ENCODE measurements at regions not wholly inside any gene's neighbourhood (a gene's known extent, or its start where the extent isn't known, plus 50 kb on each side); places are given as distances from the start of the nearest gene placed in this dataset.

DNA sequence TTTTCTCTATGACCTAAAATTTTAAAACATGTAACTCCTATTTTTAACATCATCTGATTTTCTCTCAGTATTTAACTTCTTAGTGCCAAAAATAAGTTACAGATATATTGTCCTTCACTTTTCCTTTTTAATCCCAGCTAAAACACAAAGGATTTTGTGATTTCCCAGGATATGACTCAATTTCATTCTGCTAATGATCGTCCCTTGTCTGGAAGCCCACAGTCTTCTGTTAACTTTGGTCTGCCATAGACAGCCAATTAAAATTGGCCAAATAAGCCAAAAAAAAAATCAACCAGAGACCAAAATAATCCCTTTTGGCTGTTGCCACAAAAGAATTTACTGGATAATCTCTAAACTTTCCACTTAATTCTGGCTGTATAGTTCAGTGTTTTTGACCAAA, 124.5 kb upstream of the FST start:
- H3K27ac Mint-ChIP-seq, result no peak overlapping the region
- no peaks in the 10 kb centered on the region for H3K27me3 Mint-ChIP-seq
- peaks cover 0 to 8% of the 10 kb centered on the region in 2 donors for H3K9me3 Mint-ChIP-seq
- H3K36me3 Mint-ChIP-seq (ENCODE audit: insufficient read depth), result no peaks in the 10 kb centered on the region
- ATAC-seq (replicated peaks) (no peak), DNase-seq (no peak)
- H3K4me1 Mint-ChIP-seq (ENCODE audit: low read depth in 2 of 2), result no peaks in the 10 kb centered on the region
- no peak overlapping the region for H3K4me3 Mint-ChIP-seq

DNA sequence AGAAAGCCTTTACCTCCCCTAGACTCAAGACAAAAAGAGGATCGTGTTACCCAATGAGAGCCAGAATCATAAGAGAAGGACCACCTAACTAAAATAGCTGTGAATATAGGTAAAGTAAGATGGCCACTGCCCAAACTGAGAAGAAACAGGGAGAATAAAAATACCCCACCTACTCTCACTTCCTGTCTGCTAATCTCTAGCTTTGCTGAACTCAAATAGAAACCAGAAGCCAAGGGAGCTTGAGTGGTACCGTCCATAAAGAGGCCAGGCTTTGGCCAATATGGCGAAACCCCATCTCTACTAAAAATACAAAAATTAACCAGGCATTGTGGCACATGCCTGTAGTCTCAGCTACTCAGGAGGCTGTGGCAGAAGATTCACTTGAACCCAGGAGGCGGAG, 123.0 kb upstream of the FST start:
- H3K9me3 Mint-ChIP-seq, result peaks cover 0 to 8% of the 10 kb centered on the region in 2 donors
- DNase-seq, result no peak
- H3K4me1 Mint-ChIP-seq (ENCODE audit: low read depth in 2 of 2), result no peaks in the 10 kb centered on the region
- no peaks in the 10 kb centered on the region for H3K27me3 Mint-ChIP-seq
- ATAC-seq (replicated peaks), result no peak
- no peak overlapping the region for H3K27ac Mint-ChIP-seq
- H3K36me3 Mint-ChIP-seq (ENCODE audit: insufficient read depth), result no peaks in the 10 kb centered on the region
- no peak overlapping the region for H3K4me3 Mint-ChIP-seq

DNA sequence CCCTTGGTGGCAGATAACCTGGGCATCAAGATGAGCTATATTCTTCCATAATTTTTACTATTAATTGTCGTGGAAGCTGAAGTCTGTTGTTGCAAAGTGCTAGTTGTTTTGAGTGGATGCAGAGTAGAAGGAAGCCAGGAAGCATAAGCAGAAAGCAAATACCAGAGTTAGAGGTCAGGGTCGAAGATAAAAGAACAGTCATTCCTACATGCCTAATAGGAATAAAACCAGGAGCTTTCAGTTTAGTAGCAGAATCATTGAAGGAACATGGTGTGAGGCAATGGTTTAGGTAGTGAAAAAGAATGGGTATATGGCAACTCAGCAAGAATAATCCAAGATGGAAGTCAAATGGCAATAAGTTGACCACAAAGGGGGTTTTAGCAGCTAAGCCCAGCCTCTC, 121.6 kb upstream of the FST start:
- no peak overlapping the region for H3K4me3 Mint-ChIP-seq
- H3K36me3 Mint-ChIP-seq (ENCODE audit: insufficient read depth), result no peaks in the 10 kb centered on the region
- H3K9me3 Mint-ChIP-seq, result peaks cover 0 to 8% of the 10 kb centered on the region in 2 donors
- ATAC-seq (replicated peaks), result no peak
- H3K27me3 Mint-ChIP-seq, result no peaks in the 10 kb centered on the region
- H3K4me1 Mint-ChIP-seq (ENCODE audit: low read depth in 2 of 2), result no peaks in the 10 kb centered on the region
- no peak overlapping the region for H3K27ac Mint-ChIP-seq
- DNase-seq, result no peak

DNA sequence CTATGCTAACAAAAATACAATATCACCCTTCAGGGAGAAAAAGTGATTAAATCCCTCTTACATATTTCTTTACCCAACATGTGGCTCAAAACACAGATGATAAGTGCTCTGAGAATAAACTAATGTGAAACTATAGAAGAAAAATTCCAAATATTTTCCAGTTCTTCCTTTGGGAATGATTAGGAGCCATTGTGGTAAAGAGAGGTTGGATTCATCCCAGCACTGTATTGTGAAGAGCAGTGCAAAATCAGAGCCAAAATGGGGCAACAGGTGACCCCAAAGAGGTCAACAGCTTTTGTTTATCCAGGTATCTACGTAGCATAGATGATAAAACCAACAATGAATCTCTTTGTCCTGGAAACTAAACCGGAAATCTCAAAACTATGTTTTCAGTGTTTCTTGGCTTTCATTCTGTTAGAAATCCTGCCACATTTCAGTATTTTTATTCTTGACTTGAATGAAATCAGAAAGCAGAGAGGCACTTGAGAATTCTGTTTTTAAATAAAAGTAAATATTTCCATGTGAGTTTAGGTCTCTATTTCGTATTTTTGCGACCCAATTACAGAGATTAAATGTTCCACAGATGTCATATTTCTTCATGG, 120.4 kb upstream of the FST start:
- DNase-seq, result no peak
- no peak for ATAC-seq (replicated peaks)
- peaks cover 0 to 8% of the 10 kb centered on the region in 2 donors for H3K9me3 Mint-ChIP-seq

DNA sequence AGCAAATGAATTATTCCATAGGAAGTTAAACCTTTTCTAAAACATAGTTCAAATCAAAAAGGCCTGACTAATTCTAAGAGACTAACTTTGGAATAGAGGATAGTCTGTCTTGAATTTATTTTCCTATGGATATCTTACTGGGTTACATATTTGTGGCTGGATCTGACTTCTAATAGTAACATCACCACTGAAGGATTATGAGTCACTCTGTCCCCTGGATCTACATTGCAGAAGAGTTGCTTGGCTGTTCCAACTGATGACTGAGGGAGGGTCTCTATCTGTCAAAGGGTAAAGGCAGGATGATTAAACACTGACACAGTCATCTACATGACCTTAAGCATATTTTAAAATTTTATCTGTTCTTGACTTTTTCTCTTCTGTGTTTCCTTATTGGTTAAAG, 119.6 kb upstream of the FST start:
- Mint-ChIP-seq H3K4me1 (ENCODE audit: low read depth in 2 of 2) (no peaks in the 10 kb centered on the region), H3K27me3 (no peaks in the 10 kb centered on the region), H3K9me3 (peaks cover 0 to 8% of the 10 kb centered on the region in 2 donors), H3K27ac (no peak overlapping the region), H3K36me3 (ENCODE audit: insufficient read depth) (no peaks in the 10 kb centered on the region), H3K4me3 (no peak overlapping the region)
- DNase-seq, result no peak
- no peak for ATAC-seq (replicated peaks)

More for the DNA sequence above, 120.4 kb upstream of the FST start:
- Mint-ChIP-seq H3K27ac (no peak overlapping the region), H3K4me1 (ENCODE audit: low read depth in 2 of 2) (no peaks in the 10 kb centered on the region), H3K4me3 (no peak overlapping the region), H3K36me3 (ENCODE audit: insufficient read depth) (no peaks in the 10 kb centered on the region), H3K27me3 (no peaks in the 10 kb centered on the region)

DNA sequence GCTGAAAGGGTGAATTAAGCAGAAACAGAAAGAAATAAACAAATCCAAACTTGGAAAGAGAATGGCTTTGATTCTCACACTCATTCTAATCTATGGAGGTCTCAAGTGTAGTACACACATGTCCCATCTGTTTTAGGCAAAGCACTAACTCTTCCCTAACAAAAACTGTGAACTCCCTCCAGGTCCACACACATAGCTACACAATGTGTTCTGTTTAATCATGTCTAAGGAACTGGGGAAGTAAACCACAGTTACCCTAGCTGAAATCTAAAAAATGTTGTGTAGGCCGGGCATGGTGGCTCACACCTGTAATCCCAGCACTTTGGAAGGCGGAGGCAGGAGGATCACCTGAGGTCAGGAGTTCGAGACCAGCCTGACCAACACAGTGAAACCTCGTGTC, 118.7 kb upstream of the FST start:
- Mint-ChIP-seq H3K4me1 (ENCODE audit: low read depth in 2 of 2) (no peaks in the 10 kb centered on the region), H3K4me3 (no peak overlapping the region), H3K27me3 (no peaks in the 10 kb centered on the region), H3K36me3 (ENCODE audit: insufficient read depth) (no peaks in the 10 kb centered on the region), H3K9me3 (peaks cover 0 to 8% of the 10 kb centered on the region in 2 donors), H3K27ac (no peak overlapping the region)
- no peak for ATAC-seq (replicated peaks)
- no peak for DNase-seq

DNA sequence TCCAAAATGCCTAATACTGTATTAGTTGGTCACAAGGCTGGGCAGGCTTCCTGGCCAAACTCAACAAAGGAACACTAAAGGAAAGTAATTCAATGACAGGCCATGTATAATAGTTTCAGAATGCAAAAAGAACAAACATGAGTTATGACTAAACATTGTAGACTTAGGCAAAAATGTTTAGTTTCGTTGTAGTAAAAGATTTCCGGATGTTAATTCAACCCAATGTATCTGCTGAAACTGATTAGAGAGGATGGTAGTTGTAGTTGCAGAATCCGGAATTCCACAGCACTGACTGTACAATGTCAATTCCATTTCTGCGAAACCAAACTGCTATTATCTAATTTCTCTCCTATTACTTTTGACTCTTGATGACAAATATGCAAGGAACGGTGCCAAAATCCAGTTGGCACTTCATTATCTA, 117.9 kb upstream of the FST start:
- Mint-ChIP-seq H3K9me3 (peaks cover 0 to 8% of the 10 kb centered on the region in 2 donors), H3K4me1 (ENCODE audit: low read depth in 2 of 2) (no peaks in the 10 kb centered on the region), H3K4me3 (no peak overlapping the region), H3K36me3 (ENCODE audit: insufficient read depth) (no peaks in the 10 kb centered on the region), H3K27me3 (no peaks in the 10 kb centered on the region), H3K27ac (no peak overlapping the region)
- DNase-seq (no peak), ATAC-seq (replicated peaks) (no peak)

DNA sequence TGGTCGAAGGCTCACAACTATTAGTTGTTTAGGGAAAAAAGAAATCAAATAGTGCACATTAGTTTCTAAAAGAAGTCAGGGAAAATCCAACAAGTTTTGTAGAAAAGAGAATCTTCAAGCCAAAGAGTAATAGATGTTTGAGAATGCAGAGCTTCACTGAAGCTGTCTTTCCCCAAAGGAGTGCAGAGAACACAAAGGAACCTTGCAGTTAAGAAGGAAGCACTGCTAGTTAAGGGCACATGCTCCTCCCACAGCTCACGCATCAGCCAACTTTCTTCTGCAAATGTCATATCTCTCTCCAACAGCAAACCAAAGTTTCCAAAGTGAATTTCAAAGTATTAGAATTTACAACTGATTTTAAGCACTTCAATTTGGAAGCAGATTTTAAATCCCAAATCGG, 116.4 kb upstream of the FST start:
- DNase-seq (no peak), ATAC-seq (replicated peaks) (no peak)
- Mint-ChIP-seq H3K4me3 (no peak overlapping the region), H3K36me3 (ENCODE audit: insufficient read depth) (no peaks in the 10 kb centered on the region), H3K27me3 (no peaks in the 10 kb centered on the region), H3K27ac (no peak overlapping the region), H3K9me3 (peaks cover 0 to under 1% of the 10 kb centered on the region in 2 donors), H3K4me1 (ENCODE audit: low read depth in 2 of 2) (no peaks in the 10 kb centered on the region)

DNA sequence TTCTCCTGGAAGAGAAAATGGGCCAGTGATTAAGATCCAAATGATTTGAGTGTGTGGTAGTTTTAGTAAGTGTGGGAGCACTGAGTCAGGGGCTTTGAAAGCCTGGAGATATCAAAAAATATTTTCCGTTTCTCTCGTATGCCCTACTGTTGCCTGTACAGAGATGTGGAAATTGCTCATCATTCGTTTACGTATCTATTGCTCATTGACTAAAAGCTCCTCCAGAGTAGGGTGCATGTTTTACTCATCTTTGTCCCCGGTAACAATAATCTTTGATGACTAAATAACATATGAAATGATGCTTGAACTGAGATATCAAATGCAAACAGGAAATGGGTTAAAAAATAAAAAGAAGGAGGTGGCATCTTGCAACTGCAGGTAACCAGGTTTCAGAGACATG, 114.2 kb upstream of the FST start:
- H3K4me3 Mint-ChIP-seq, result no peak overlapping the region
- DNase-seq (no peak), ATAC-seq (replicated peaks) (no peak)
- no peaks in the 10 kb centered on the region for H3K36me3 Mint-ChIP-seq (ENCODE audit: insufficient read depth)
- H3K4me1 Mint-ChIP-seq (ENCODE audit: low read depth in 2 of 2), result no peaks in the 10 kb centered on the region
- H3K27ac Mint-ChIP-seq, result no peak overlapping the region
- H3K27me3 Mint-ChIP-seq, result peaks cover 10 to 13% of the 10 kb centered on the region in 2 donors
- H3K9me3 Mint-ChIP-seq, result no peaks in the 10 kb centered on the region

DNA sequence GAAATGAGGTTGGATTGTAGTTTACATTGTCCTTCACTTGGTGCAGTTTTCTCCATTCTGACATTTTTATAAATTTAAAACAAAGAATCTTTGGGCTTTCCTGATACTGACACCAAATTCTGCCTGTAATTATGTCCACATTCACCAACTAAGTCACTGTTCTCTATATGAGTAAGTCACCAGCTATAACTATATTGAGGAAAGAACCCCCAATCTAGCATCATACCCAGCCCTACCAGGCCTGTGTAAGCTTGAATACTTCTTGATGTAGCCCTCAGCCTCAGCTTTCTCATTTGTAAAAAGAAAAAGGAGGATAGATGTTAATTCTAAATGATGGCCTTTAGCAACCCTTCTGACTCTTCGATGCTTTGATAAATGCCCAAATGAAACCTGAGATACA, 112.7 kb upstream of the FST start:
- Mint-ChIP-seq H3K27ac (no peak overlapping the region), H3K9me3 (no peaks in the 10 kb centered on the region), H3K36me3 (ENCODE audit: insufficient read depth) (no peaks in the 10 kb centered on the region), H3K27me3 (peaks cover 10 to 13% of the 10 kb centered on the region in 2 donors), H3K4me3 (no peak overlapping the region), H3K4me1 (ENCODE audit: low read depth in 2 of 2) (no peaks in the 10 kb centered on the region)
- DNase-seq (no peak), ATAC-seq (replicated peaks) (no peak)

DNA sequence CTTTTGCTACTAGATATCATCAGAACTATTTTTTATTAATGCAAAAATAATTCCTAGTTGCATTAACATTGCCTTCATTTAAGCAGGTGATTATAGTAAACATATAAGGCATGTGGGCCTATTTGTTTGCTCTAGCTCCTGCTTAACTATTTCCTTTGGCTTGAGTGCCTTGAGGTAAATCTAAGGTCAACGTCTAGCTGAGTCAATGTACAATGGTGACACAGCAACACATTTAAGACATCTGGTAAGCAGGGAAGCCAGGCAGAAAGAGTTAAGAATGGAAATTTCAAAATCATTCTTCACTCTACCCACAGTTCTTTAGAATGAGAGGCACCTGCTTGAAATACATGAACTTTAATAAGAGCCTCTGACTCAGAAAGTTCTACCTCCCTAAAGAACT, 111.9 kb upstream of the FST start:
- no peak for ATAC-seq (replicated peaks)

DNA sequence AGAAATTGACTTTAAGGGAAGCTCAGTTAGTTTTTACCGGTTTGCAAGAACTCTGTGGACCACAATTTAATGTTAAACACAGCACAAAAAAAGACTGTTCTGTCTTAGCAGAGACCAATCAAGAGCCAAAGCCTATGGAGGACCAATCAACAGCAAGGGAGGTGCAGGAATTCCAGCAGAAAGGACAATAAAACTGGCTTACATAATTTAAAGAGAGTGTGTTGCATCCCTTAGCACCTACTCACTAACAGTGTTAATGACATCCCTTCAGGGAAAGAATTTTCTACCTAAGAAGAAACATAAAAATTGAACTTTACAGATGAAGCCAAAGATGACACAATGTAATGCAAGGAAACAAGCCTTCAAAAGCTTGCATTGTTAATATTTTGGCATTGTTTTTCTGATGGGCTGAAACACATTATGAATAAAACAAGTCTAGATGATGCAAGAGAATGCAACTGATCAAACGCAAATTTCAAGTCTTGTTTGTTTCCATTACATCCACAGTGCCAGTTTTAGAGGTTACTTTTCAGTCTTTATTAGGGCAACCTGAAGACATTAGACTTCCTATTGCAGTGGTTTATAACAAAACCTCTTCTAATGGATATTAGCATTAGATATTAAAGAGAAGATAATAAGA, 111.3 kb upstream of the FST start:
- H3K36me3 Mint-ChIP-seq (ENCODE audit: insufficient read depth), result no peaks in the 10 kb centered on the region
- H3K27ac Mint-ChIP-seq, result no peak overlapping the region
- no peak overlapping the region for H3K4me3 Mint-ChIP-seq
- H3K9me3 Mint-ChIP-seq, result no peaks in the 10 kb centered on the region
- peaks cover 10 to 13% of the 10 kb centered on the region in 2 donors for H3K27me3 Mint-ChIP-seq
- no peaks in the 10 kb centered on the region for H3K4me1 Mint-ChIP-seq (ENCODE audit: low read depth in 2 of 2)
- DNase-seq (no peak), ATAC-seq (replicated peaks) (no peak)

More for the DNA sequence above, 111.9 kb upstream of the FST start:
- H3K4me3 Mint-ChIP-seq, result no peak overlapping the region
- no peak for DNase-seq
- no peaks in the 10 kb centered on the region for H3K36me3 Mint-ChIP-seq (ENCODE audit: insufficient read depth)
- H3K27ac Mint-ChIP-seq, result no peak overlapping the region
- H3K27me3 Mint-ChIP-seq, result peaks cover 10 to 13% of the 10 kb centered on the region in 2 donors
- H3K9me3 Mint-ChIP-seq, result no peaks in the 10 kb centered on the region
- no peaks in the 10 kb centered on the region for H3K4me1 Mint-ChIP-seq (ENCODE audit: low read depth in 2 of 2)

DNA sequence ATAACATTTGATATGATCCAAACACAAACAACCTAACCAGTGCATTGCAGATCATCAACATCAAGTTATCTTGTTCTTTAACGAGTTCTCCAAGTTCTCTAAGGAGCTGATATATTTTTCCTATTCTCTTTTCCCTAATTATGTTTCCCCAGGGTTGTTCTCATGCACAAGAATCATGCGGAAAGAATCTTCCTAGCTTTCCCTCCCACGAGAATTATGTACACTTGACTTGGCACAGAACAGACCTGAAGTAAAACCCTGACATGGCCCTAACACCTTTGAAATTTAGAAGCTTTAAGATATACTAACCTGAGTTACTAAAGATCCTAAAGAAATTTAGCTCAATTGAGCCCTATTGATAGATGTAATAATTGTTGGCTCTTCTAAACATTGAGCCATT, 110.7 kb upstream of the FST start:
- ATAC-seq (replicated peaks), result no peak
- no peak for DNase-seq
- Mint-ChIP-seq H3K36me3 (ENCODE audit: insufficient read depth) (no peaks in the 10 kb centered on the region), H3K4me1 (ENCODE audit: low read depth in 2 of 2) (no peaks in the 10 kb centered on the region), H3K27me3 (peaks cover 10 to 13% of the 10 kb centered on the region in 2 donors), H3K4me3 (no peak overlapping the region), H3K9me3 (no peaks in the 10 kb centered on the region), H3K27ac (no peak overlapping the region)

DNA sequence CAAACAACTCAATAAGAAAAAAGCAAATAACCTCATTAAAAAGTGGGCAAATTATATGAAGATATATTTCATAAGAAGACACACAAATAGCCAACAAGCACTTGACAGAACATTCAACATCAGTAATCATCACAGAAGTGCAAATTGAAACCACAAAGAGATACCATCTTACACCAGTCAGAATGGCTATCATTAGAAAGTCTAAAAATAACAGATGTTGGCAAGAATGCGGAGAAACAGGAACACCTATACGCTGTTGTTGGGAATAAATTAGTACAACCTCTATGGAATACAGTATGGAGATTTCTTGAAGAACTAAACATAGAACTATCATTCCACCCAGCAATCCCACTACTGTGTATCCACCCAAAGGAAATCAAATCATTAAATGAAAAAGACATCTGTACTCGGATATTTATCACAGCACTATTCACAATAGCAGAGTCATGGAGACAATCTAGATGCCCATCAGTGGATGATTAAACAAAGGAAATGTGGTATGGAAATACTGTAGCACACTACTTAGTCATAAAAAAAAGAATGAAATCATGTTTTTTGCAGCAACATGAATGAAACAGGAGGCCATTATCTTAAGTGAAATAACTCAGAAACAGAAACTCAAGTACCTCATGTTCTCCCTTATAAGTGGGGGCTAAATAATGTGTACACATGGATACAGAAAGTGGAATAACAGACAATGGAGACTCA, 106.8 kb upstream of the FST start:
- Mint-ChIP-seq H3K4me1 (ENCODE audit: low read depth in 2 of 2) (no peaks in the 10 kb centered on the region), H3K27me3 (peaks cover 10 to 13% of the 10 kb centered on the region in 2 donors), H3K4me3 (no peak overlapping the region), H3K9me3 (no peaks in the 10 kb centered on the region), H3K36me3 (ENCODE audit: insufficient read depth) (no peaks in the 10 kb centered on the region), H3K27ac (no peak overlapping the region)
- ATAC-seq (replicated peaks) (no peak), DNase-seq (no peak)
